ENCODE measurements at regions not wholly inside any gene's neighbourhood (a gene's known extent, or its start where the extent isn't known, plus 50 kb on each side); places are given as distances from the start of the nearest gene placed in this dataset.

DNA sequence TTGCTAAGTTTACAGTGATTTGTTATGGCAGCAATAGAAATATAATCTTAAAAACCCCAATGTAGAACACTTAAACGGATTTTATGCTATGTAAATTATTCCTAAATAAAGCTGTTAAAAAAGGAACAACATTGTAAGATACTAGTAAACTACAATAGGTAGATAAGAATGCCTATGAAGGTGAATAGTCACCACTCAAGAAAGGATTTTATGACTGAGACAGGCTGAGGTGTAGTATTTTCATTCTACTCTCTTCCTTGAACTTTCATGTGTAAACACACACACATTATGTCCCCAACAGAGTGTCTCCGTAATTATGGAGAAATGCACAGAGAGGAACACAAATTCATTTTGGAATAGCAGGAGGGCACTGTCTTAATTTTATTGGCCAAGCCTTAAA lies 183.9 kb upstream of the ST6GAL2 start:
- no peak for ATAC-seq
- H3K27me3 ChIP-seq, result no peaks in the 10 kb centered on the region
- H3K27ac ChIP-seq, result no peak overlapping the region
- H3K9me3 ChIP-seq, result no peaks in the 10 kb centered on the region
- no peaks in the 10 kb centered on the region for H3K36me3 ChIP-seq
- no peak overlapping the region for H3K4me3 ChIP-seq
- DNase-seq, result no peak
- intact Hi-C loops (cut with DNase I; ENCODE audit: low total_unique reads), result no loop called here
- H3K4me1 ChIP-seq, result no peaks in the 10 kb centered on the region
- no peak for TF ChIP-seq POLR2A (IDR thresholded peaks at IDR 0.05)
- TF ChIP-seq, protein P1, sequence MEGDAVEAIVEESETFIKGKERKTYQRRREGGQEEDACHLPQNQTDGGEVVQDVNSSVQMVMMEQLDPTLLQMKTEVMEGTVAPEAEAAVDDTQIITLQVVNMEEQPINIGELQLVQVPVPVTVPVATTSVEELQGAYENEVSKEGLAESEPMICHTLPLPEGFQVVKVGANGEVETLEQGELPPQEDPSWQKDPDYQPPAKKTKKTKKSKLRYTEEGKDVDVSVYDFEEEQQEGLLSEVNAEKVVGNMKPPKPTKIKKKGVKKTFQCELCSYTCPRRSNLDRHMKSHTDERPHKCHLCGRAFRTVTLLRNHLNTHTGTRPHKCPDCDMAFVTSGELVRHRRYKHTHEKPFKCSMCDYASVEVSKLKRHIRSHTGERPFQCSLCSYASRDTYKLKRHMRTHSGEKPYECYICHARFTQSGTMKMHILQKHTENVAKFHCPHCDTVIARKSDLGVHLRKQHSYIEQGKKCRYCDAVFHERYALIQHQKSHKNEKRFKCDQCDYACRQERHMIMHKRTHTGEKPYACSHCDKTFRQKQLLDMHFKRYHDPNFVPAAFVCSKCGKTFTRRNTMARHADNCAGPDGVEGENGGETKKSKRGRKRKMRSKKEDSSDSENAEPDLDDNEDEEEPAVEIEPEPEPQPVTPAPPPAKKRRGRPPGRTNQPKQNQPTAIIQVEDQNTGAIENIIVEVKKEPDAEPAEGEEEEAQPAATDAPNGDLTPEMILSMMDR (IDR thresholded peaks at IDR 0.05 in 4 of 5, conservative IDR thresholded peaks at IDR 0.05 in 1 of 5), result no peak
- in situ Hi-C loops (cut with MboI; ENCODE audit: low sequenced_read_pairs in 4 of 4), result no loop called here

DNA sequence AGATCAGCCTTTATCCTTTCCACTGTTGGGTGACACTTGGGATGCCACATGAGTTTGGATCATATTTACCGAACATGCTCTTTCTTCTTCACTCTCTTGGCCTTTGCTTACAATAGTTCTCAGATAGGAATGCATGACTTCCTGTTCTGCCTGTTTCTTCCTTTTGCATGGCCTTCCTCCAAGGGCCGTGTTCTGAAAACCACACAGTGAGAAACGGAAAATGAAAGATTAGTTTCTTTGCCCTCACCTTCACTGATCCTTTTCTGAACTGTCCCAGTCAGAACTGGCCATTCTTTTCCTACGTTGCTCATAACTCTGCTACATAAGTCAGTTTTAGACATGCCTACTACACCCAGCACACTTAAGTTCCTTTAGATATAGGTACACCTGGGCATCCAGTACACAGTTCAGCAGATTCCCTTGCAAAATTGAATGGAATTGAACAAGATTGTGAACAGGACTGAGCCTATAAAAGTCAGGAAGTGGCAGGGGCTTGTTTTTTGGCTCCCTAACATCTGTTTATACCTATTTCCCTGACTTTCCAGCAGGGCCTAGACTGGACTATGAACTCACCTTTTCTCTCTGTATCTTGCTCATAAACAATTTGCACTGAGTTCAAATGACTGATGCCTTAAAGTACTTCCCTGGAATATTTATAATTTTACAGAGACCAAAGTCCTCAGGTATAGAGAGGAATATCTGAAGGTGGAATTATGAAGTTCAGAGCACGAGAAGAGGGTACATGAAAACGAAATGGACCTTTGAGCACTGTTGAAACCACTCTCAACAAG lies 186.4 kb upstream of the ST6GAL2 start:
- H3K36me3 ChIP-seq, result no peaks in the 10 kb centered on the region
- DNase-seq (no peak), ATAC-seq (no peak)
- in situ Hi-C loops (cut with MboI; ENCODE audit: low sequenced_read_pairs in 4 of 4) (no loop called here), intact Hi-C loops (cut with DNase I; ENCODE audit: low total_unique reads) (no loop called here)
- H3K9me3 ChIP-seq, result no peaks in the 10 kb centered on the region
- H3K4me3 ChIP-seq, result no peak overlapping the region
- H3K27me3 ChIP-seq, result no peaks in the 10 kb centered on the region
- TF ChIP-seq, protein P1 (IDR thresholded peaks at IDR 0.05 in 4 of 5, conservative IDR thresholded peaks at IDR 0.05 in 1 of 5), result no peak
- no peak for TF ChIP-seq POLR2A (IDR thresholded peaks at IDR 0.05)
- no peak overlapping the region for H3K27ac ChIP-seq
- H3K4me1 ChIP-seq, result no peaks in the 10 kb centered on the region

DNA sequence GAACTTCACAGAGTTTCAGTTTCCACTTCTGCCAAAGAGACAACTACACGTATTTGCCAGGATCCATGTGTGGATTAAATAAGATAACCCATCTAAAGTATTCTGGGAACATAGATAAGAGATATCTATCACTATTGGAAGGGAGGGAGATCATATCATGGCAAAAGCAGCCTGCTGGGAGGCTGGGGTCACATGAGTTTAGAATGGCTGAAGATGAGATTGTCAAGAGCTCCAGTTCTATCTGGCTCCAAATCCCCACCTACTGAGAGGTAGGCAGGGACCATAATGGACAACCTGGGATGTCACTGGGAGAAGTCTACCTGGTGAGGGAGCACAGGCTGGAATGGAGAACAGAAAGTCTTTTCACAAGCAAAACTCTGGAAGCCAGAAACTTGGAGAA lies 192.6 kb upstream of the ST6GAL2 start:
- DNase-seq (no peak), ATAC-seq (no peak)
- TF ChIP-seq, protein P1 (IDR thresholded peaks at IDR 0.05 in 4 of 5, conservative IDR thresholded peaks at IDR 0.05 in 1 of 5), result no peak
- TF ChIP-seq POLR2A (IDR thresholded peaks at IDR 0.05), result no peak
- in situ Hi-C loops (cut with MboI; ENCODE audit: low sequenced_read_pairs in 4 of 4) (no loop called here), intact Hi-C loops (cut with DNase I; ENCODE audit: low total_unique reads) (no loop called here)
- no peak overlapping the region for H3K4me3 ChIP-seq
- H3K4me1 ChIP-seq, result no peaks in the 10 kb centered on the region
- H3K27ac ChIP-seq, result no peak overlapping the region
- no peaks in the 10 kb centered on the region for H3K27me3 ChIP-seq
- H3K36me3 ChIP-seq, result no peaks in the 10 kb centered on the region
- H3K9me3 ChIP-seq, result no peaks in the 10 kb centered on the region

DNA sequence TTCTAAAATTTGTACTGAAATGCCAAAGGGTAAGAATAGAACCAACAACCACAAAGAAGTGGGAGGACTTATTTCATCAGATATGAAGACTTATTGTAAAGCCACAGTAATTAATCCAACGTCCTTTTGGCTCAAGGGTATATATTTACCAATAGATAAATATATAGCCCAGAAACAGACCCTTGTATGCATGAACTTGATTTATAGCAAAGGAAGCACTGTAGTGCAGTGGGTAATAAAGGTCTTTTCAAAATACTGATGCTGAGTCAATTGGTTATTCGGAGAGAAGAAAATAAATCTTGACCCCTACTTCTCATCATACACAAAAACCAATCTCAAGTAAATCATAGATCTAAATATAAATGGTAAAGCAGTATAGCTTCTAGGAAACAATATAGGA lies 200.5 kb upstream of the ST6GAL2 start:
- Histone ChIP-seq H3K27ac (no peak overlapping the region), H3K4me3 (no peak overlapping the region), H3K4me1 (no peaks in the 10 kb centered on the region), H3K36me3 (no peaks in the 10 kb centered on the region), H3K9me3 (no peaks in the 10 kb centered on the region), H3K27me3 (no peaks in the 10 kb centered on the region)
- no peak for ATAC-seq
- intact Hi-C loops (cut with DNase I; ENCODE audit: low total_unique reads) (no loop called here), in situ Hi-C loops (cut with MboI; ENCODE audit: low sequenced_read_pairs in 4 of 4) (no loop called here)
- DNase-seq, result no peak
- TF ChIP-seq POLR2A (IDR thresholded peaks at IDR 0.05), result no peak
- TF ChIP-seq, protein P1 (IDR thresholded peaks at IDR 0.05 in 4 of 5, conservative IDR thresholded peaks at IDR 0.05 in 1 of 5), result no peak

DNA sequence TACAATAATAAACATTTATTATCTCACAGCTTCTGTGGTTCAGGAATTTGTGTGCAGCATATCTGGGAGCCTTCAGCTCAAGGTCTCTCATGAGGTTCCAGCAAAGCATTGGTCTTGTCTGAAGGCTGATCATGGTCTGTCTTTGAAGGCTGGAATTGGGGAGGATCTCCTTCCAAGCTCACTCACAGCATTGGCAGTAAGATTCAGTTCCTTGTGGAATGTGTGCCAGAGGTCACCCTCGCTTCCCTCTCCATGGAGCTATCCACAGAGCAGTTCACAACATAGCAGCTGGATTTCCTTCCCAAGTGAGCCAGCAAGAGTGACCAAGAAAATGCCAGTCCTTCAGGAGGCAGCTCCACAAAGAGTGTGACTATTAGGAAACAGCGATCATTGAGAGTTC lies 202.2 kb upstream of the ST6GAL2 start:
- TF ChIP-seq POLR2A (IDR thresholded peaks at IDR 0.05), result no peak
- TF ChIP-seq, protein P1 (IDR thresholded peaks at IDR 0.05 in 4 of 5, conservative IDR thresholded peaks at IDR 0.05 in 1 of 5), result no peak
- Histone ChIP-seq H3K4me3 (no peak overlapping the region), H3K27me3 (no peaks in the 10 kb centered on the region), H3K4me1 (no peaks in the 10 kb centered on the region), H3K9me3 (no peaks in the 10 kb centered on the region), H3K36me3 (no peaks in the 10 kb centered on the region), H3K27ac (no peak overlapping the region)
- no peak for ATAC-seq
- in situ Hi-C loops (cut with MboI; ENCODE audit: low sequenced_read_pairs in 4 of 4), result no loop called here
- intact Hi-C loops (cut with DNase I; ENCODE audit: low total_unique reads), result no loop called here
- DNase-seq, result no peak

All from gastrocnemius medialis (tissue), 4 donors.